Liver (tissue), 8 donors: ENCODE measurements at regions not wholly inside any gene's neighbourhood (a gene's known extent, or its start where the extent isn't known, plus 50 kb on each side); places are given as distances from the start of the nearest gene placed in this dataset.

ENCODE experiments used
- DNase-seq: peaks from one replicate; pipeline ENCODE4 v3.0.0-alpha.2; 2017; ENCODE audit warnings: low spot score
- H3K27ac ChIP-seq, 2 donors: one replicate each; pipeline ENCODE4 v1.7.0; 2013; ENCODE audit warnings: inconsistent platforms in 2 of 2, low read length in 2 of 2, control low read depth in 1 of 2, low read depth in 1 of 2, mild to moderate bottlenecking in 1 of 2
- H3K27me3 ChIP-seq, 4 donors: one replicate each; pipeline versions ENCODE4 v1.6.1 to v1.7.0; 2013; ENCODE audit warnings: low read length in 3 of 4, inconsistent platforms in 1 of 4, mild to moderate bottlenecking in 1 of 4, moderate library complexity in 1 of 4; ENCODE audit not compliant: control insufficient read depth in 4 of 4, insufficient read depth in 4 of 4
- H3K36me3 ChIP-seq, 4 donors: one replicate each; pipeline versions ENCODE4 v1.6.1 to v1.7.0; 2013; ENCODE audit warnings: low read length in 3 of 4, mild to moderate bottlenecking in 3 of 4, low read depth in 1 of 4, moderate library complexity in 1 of 4; ENCODE audit not compliant: control insufficient read depth in 4 of 4, insufficient read depth in 3 of 4
- H3K4me1 ChIP-seq, 4 donors: one replicate each; pipeline versions ENCODE4 v1.6.1 to v1.7.0; 2013; ENCODE audit warnings: low read length in 3 of 4, mild to moderate bottlenecking in 3 of 4, moderate library complexity in 1 of 4; ENCODE audit not compliant: control insufficient read depth in 4 of 4, insufficient read depth in 4 of 4
- H3K4me3 ChIP-seq, 3 donors: one replicate each; pipeline versions ENCODE4 v1.6.1 to v1.7.0; 2013; ENCODE audit warnings: low read length in 3 of 3, control low read depth in 1 of 3, low read depth in 1 of 3, mild to moderate bottlenecking in 1 of 3
- H3K9ac ChIP-seq, 2 donors: one replicate each; pipeline ENCODE4 v1.7.0; 2013; ENCODE audit warnings: low read length in 2 of 2, mild to moderate bottlenecking in 2 of 2, moderate library complexity in 2 of 2, control low read depth in 1 of 2, low read depth in 1 of 2
- H3K9me3 ChIP-seq, 4 donors: one replicate each; pipeline versions ENCODE4 v1.6.1 to v1.7.0; 2013; ENCODE audit warnings: low read length in 3 of 4; ENCODE audit not compliant: control insufficient read depth in 4 of 4
- EGR1 ChIP-seq, 2 donors: IDR thresholded peaks; 2 replicates each; pipeline ENCODE4 v1.6.1; 2016 to 2018; ENCODE audit warnings: antibody characterized with exemption in 2 of 2, low read depth in 2 of 2
- FOXA1 ChIP-seq: IDR thresholded peaks from 2 replicates; pipeline ENCODE4 v1.6.1; 2016; ENCODE audit warnings: antibody characterized with exemption
- HNF4G ChIP-seq: IDR thresholded peaks from 2 replicates; pipeline ENCODE4 v1.6.1; 2016; ENCODE audit warnings: antibody characterized with exemption
- RXRA ChIP-seq, 2 donors: IDR thresholded peaks; 2 replicates each; pipeline ENCODE4 v1.6.1; 2017 to 2018; ENCODE audit warnings: antibody characterized with exemption in 2 of 2, mild to moderate bottlenecking in 1 of 2
- WGBS: extraction: QIAGEN DNeasy Blood & Tissue Kit; methylation state at CpG from one replicate; pipeline ENCODE4 v1.1.7; 2013; 5-methylcytosine and 5-hydroxymethylcytosine counted together
- TF ChIP-seq, protein P1 (sequence below): IDR thresholded peaks from 2 replicates; pipeline ENCODE4 v1.6.1; 2016; ENCODE audit warnings: antibody characterized with exemption, mild to moderate bottlenecking
- TF ChIP-seq, protein P2 (sequence below): fragments of 150-350 bp; IDR thresholded peaks from 2 replicates; pipeline ENCODE4 v1.5.1; 2017; ENCODE audit warnings: improper control_type of control experiment, low read depth, low read length; ENCODE audit not compliant: missing input control
- donor health status: healthy.
- donor health status: healthy.
- donor health status: healthy.
- donor health status: healthy.
- donor health status: healthy.

- H3K4me3 ChIP-seq = no peak overlapping the region
- 38% methylated on average over 2 of the region's 2 CpGs for WGBS
- TF ChIP-seq, protein P1, sequence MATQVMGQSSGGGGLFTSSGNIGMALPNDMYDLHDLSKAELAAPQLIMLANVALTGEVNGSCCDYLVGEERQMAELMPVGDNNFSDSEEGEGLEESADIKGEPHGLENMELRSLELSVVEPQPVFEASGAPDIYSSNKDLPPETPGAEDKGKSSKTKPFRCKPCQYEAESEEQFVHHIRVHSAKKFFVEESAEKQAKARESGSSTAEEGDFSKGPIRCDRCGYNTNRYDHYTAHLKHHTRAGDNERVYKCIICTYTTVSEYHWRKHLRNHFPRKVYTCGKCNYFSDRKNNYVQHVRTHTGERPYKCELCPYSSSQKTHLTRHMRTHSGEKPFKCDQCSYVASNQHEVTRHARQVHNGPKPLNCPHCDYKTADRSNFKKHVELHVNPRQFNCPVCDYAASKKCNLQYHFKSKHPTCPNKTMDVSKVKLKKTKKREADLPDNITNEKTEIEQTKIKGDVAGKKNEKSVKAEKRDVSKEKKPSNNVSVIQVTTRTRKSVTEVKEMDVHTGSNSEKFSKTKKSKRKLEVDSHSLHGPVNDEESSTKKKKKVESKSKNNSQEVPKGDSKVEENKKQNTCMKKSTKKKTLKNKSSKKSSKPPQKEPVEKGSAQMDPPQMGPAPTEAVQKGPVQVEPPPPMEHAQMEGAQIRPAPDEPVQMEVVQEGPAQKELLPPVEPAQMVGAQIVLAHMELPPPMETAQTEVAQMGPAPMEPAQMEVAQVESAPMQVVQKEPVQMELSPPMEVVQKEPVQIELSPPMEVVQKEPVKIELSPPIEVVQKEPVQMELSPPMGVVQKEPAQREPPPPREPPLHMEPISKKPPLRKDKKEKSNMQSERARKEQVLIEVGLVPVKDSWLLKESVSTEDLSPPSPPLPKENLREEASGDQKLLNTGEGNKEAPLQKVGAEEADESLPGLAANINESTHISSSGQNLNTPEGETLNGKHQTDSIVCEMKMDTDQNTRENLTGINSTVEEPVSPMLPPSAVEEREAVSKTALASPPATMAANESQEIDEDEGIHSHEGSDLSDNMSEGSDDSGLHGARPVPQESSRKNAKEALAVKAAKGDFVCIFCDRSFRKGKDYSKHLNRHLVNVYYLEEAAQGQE = no peak
- TF ChIP-seq EGR1 (IDR thresholded peaks at IDR 0.05; ENCODE audit: low read depth in 2 of 2) = no peak
- H3K9ac ChIP-seq = no peak overlapping the region
- H3K27me3 ChIP-seq = no peaks in the 10 kb centered on the region
- DNase-seq = no peak
- H3K27ac ChIP-seq = no peak overlapping the region
- no peaks in the 10 kb centered on the region for H3K4me1 ChIP-seq
- H3K9me3 ChIP-seq = no peaks in the 10 kb centered on the region
- H3K36me3 ChIP-seq = no peaks in the 10 kb centered on the region
Observed at GRCh38 chr4:161121451-161121850, 1042.3 kb downstream of the FSTL5 start.

DNA sequence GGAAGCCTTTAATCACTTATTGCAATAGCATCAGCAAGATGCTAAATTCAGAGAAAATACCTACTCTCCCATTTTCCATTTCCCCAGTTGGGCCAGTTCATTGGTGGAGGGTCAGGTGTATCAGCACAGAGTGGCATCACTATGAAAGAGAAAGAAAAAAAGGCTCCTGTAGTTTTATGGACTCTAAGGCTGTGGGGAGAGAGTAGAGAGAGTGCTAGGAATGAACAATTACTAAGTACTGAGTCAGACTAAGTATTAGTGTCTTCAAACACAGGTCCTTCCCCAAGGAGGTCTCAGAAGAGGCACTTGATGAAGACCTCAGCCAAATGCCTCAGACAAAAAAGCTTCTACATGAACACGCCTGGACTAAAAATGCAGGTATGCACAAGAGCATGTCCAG lies 1061.9 kb downstream of the FSTL5 start:
- H3K4me1 ChIP-seq = no peaks in the 10 kb centered on the region
- WGBS = 47% methylated on average over 1 of the region's 1 CpG
- TF ChIP-seq HNF4G (no peak), FOXA1 (no peak), RXRA (IDR thresholded peaks at IDR 0.05) (no peak)
- TF ChIP-seq, protein P2, sequence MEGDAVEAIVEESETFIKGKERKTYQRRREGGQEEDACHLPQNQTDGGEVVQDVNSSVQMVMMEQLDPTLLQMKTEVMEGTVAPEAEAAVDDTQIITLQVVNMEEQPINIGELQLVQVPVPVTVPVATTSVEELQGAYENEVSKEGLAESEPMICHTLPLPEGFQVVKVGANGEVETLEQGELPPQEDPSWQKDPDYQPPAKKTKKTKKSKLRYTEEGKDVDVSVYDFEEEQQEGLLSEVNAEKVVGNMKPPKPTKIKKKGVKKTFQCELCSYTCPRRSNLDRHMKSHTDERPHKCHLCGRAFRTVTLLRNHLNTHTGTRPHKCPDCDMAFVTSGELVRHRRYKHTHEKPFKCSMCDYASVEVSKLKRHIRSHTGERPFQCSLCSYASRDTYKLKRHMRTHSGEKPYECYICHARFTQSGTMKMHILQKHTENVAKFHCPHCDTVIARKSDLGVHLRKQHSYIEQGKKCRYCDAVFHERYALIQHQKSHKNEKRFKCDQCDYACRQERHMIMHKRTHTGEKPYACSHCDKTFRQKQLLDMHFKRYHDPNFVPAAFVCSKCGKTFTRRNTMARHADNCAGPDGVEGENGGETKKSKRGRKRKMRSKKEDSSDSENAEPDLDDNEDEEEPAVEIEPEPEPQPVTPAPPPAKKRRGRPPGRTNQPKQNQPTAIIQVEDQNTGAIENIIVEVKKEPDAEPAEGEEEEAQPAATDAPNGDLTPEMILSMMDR = no peak
- H3K9ac ChIP-seq = no peak overlapping the region
- no peak for DNase-seq
- no peak overlapping the region for H3K4me3 ChIP-seq
- no peaks in the 10 kb centered on the region for H3K27me3 ChIP-seq
- no peaks in the 10 kb centered on the region for H3K9me3 ChIP-seq
- no peaks in the 10 kb centered on the region for H3K36me3 ChIP-seq
- H3K27ac ChIP-seq = no peak overlapping the region

GRCh38 chr4:161097821-161098220 lies 1066.0 kb downstream of the FSTL5 start:
- no peak overlapping the region for H3K9ac ChIP-seq
- no peaks in the 10 kb centered on the region for H3K9me3 ChIP-seq
- H3K4me3 ChIP-seq = no peak overlapping the region
- TF ChIP-seq, protein P2 = no peak
- TF ChIP-seq FOXA1 = no peak
- H3K4me1 ChIP-seq = no peaks in the 10 kb centered on the region
- DNase-seq = no peak
- no peak overlapping the region for H3K27ac ChIP-seq
- no peaks in the 10 kb centered on the region for H3K27me3 ChIP-seq
- no peaks in the 10 kb centered on the region for H3K36me3 ChIP-seq
